ENCODE measurements at regions not wholly inside any gene's neighbourhood (a gene's known extent, or its start where the extent isn't known, plus 50 kb on each side); places are given as distances from the start of the nearest gene placed in this dataset.

- TF ChIP-seq EP300 (IDR thresholded peaks at IDR 0.05; ENCODE audit: borderline replicate concordance in 1 of 2, low read depth in 2 of 2, low read length in 2 of 2) (no peak), EZH2 (IDR thresholded peaks at IDR 0.05; ENCODE audit: low read depth, low read length, severe bottlenecking) (no peak), SIN3A (conservative IDR thresholded peaks at IDR 0.05 in 1 of 2, IDR thresholded peaks at IDR 0.05 in 1 of 2; ENCODE audit: low read depth in 1 of 2, low read length in 2 of 2) (no peak), HDAC6 (IDR thresholded peaks at IDR 0.05; ENCODE audit: low read depth, low read length) (no peak), POLR2A (IDR thresholded peaks at IDR 0.05; ENCODE audit: control extremely low read depth in 1 of 2, low read depth in 2 of 2, low read length in 2 of 2) (no peak), JUND (IDR thresholded peaks at IDR 0.05; ENCODE audit: low read length) (no peak), CEBPB (IDR thresholded peaks at IDR 0.05; ENCODE audit: low read depth, low read length) (no peak), GTF2F1 (IDR thresholded peaks at IDR 0.05; ENCODE audit: borderline replicate concordance, low read depth, low read length) (no peak), MAX (IDR thresholded peaks at IDR 0.05) (no peak), CHD1 (IDR thresholded peaks at IDR 0.05; ENCODE audit: low read depth, low read length) (no peak), ATF3 (IDR thresholded peaks at IDR 0.05; ENCODE audit: insufficient read depth, low read depth, low read length) (no peak), TAF1 (IDR thresholded peaks at IDR 0.05; ENCODE audit: low read depth, low read length) (no peak)
- TF ChIP-seq, protein P1, sequence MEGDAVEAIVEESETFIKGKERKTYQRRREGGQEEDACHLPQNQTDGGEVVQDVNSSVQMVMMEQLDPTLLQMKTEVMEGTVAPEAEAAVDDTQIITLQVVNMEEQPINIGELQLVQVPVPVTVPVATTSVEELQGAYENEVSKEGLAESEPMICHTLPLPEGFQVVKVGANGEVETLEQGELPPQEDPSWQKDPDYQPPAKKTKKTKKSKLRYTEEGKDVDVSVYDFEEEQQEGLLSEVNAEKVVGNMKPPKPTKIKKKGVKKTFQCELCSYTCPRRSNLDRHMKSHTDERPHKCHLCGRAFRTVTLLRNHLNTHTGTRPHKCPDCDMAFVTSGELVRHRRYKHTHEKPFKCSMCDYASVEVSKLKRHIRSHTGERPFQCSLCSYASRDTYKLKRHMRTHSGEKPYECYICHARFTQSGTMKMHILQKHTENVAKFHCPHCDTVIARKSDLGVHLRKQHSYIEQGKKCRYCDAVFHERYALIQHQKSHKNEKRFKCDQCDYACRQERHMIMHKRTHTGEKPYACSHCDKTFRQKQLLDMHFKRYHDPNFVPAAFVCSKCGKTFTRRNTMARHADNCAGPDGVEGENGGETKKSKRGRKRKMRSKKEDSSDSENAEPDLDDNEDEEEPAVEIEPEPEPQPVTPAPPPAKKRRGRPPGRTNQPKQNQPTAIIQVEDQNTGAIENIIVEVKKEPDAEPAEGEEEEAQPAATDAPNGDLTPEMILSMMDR (IDR thresholded peaks at IDR 0.05; ENCODE audit: control extremely low read depth in 1 of 3, insufficient read depth in 1 of 3, low read depth in 1 of 3, low read length in 3 of 3) = no peak
Observed at GRCh38 chr5:75894482-75894881, 177.2 kb upstream of the POC5 start.

Data from H1 (cell line).